ENCODE measurements at regions not wholly inside any gene's neighbourhood (a gene's known extent, or its start where the extent isn't known, plus 50 kb on each side); places are given as distances from the start of the nearest gene placed in this dataset.

DNA sequence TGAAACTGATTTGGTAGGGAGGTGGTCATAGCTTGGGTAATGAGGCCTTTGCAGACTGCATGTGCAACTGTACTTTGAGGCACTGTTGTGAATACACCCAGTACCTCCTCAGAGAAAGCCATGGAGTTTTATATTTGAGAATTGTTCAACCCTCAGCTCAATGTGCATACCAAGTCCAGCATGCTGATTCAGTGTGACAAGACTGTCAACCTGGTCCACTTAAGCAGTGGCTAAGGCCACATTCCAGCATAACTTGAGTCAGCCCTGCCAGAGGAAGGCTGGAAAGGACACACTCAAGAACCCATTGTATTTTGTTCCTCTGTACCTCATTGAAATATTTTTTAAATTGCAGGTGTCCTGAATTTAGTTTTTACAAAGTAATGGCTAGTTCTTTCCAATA lies 121.8 kb upstream of the HNMT start:
- TF ChIP-seq SUZ12 (IDR thresholded peaks at IDR 0.05; ENCODE audit: extremely low read depth, insufficient read depth, insufficient read length): no peak
- no peak for TF ChIP-seq YY1 (IDR thresholded peaks at IDR 0.05; ENCODE audit: insufficient read depth, insufficient read length)
- no peak for TF ChIP-seq ZNF274 (IDR thresholded peaks at IDR 0.05; ENCODE audit: low read depth, low read length)

Measured in NT2/D1 (cell line).